ENCODE measurements at regions not wholly inside any gene's neighbourhood (a gene's known extent, or its start where the extent isn't known, plus 50 kb on each side); places are given as distances from the start of the nearest gene placed in this dataset.

GRCh38 chr1:240036526-240036925 is 55.2 kb upstream of the FMN2 start:
- DNase-seq (ENCODE audit: low read depth) = no peak
- no peak for TF ChIP-seq CTCF (IDR thresholded peaks at IDR 0.05; ENCODE audit: insufficient read depth, low read depth, low read length, missing control alignments)

More at GRCh38 chr1:240036526-240036925, 55.2 kb upstream of the FMN2 start:
- no peak overlapping the region for H3K4me3 ChIP-seq (ENCODE audit: low read depth, low read length)
